Choroid plexus epithelial cell (primary cell): ENCODE measurements at regions not wholly inside any gene's neighbourhood (a gene's known extent, or its start where the extent isn't known, plus 50 kb on each side); places are given as distances from the start of the nearest gene placed in this dataset.

ENCODE experiments used
- DNase-seq: peaks from one replicate; pipeline ENCODE4 v3.0.0-alpha.2; 2010; ENCODE audit warnings: low read depth
- H3K4me3 ChIP-seq: 2 replicates; pipeline ENCODE4 v1.5.1; 2011; ENCODE audit warnings: low read depth, mild to moderate bottlenecking, control low read depth, low read length, moderate library complexity
- CTCF ChIP-seq: conservative IDR thresholded peaks from 2 replicates; pipeline ENCODE4 v1.5.1; 2011; ENCODE audit warnings: low read depth, mild to moderate bottlenecking, control low read depth, inconsistent platforms, low read length, moderate library complexity

- H3K4me3 ChIP-seq, result no peak overlapping the region
- no peak for DNase-seq
- no peak for TF ChIP-seq CTCF
Measured at GRCh38 chr1:172777767-172778166, 118.9 kb downstream of the FASLG start.

GRCh38 chr1:172778456-172779455, 119.9 kb downstream of the FASLG start:
- DNase-seq, result peak; percentile 67
- peak; percentile 51 for TF ChIP-seq CTCF
- H3K4me3 ChIP-seq, result no peak overlapping the region

GRCh38 chr1:172779491-172779890, 120.6 kb downstream of the FASLG start:
- no peak for TF ChIP-seq CTCF
- DNase-seq, result peak; percentile 10
- no peak overlapping the region for H3K4me3 ChIP-seq

- TF ChIP-seq CTCF, result no peak
- H3K4me3 ChIP-seq, result no peak overlapping the region
- DNase-seq, result peak; percentile 91
Measured at GRCh38 chr1:172781513-172782140, 122.7 kb downstream of the FASLG start.

- no peak overlapping the region for H3K4me3 ChIP-seq
- no peak for TF ChIP-seq CTCF
- no peak for DNase-seq
Measured at GRCh38 chr1:172789840-172790239, 130.9 kb downstream of the FASLG start.

- peak; percentile 51 for DNase-seq
- H3K4me3 ChIP-seq, result no peak overlapping the region
- no peak for TF ChIP-seq CTCF
Measured at GRCh38 chr1:172790245-172790644, 131.3 kb downstream of the FASLG start.
